WI38 (cell line): ENCODE measurements at regions not wholly inside any gene's neighbourhood (a gene's known extent, or its start where the extent isn't known, plus 50 kb on each side); places are given as distances from the start of the nearest gene placed in this dataset.

Experiments used
- H3K4me3 ChIP-seq: 2 replicates; pipeline ENCODE4 v1.5.1; 2011; ENCODE audit warnings: low read depth, mild to moderate bottlenecking, control low read depth, low read length
- TF ChIP-seq, protein P1 (sequence below): IDR thresholded peaks from 2 replicates; pipeline ENCODE4 v1.5.1; 2012; ENCODE audit warnings: low read depth, mild to moderate bottlenecking, control low read depth, low read length

DNA sequence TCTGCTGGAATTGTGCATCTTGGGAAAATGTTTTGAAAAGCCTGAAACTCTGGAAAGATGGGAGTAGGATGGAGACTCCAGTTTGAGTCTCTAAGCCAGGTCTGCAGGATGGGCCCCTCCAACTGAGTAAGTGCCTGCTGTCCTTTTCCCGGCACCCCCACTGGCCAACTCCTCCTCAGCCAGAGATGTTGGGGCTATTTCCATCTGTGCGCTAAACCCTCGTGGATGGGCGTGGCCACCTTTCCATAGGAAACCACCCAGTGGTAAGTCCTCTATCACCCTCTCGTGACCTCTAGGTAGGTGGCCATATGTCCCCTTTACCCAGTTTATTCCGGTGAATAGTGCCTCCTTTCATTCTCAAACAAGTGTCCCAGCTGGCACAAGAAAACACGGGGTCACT is 250.9 kb downstream of the TOMM20 start:
- no peak overlapping the region for H3K4me3 ChIP-seq
- TF ChIP-seq, protein P1, sequence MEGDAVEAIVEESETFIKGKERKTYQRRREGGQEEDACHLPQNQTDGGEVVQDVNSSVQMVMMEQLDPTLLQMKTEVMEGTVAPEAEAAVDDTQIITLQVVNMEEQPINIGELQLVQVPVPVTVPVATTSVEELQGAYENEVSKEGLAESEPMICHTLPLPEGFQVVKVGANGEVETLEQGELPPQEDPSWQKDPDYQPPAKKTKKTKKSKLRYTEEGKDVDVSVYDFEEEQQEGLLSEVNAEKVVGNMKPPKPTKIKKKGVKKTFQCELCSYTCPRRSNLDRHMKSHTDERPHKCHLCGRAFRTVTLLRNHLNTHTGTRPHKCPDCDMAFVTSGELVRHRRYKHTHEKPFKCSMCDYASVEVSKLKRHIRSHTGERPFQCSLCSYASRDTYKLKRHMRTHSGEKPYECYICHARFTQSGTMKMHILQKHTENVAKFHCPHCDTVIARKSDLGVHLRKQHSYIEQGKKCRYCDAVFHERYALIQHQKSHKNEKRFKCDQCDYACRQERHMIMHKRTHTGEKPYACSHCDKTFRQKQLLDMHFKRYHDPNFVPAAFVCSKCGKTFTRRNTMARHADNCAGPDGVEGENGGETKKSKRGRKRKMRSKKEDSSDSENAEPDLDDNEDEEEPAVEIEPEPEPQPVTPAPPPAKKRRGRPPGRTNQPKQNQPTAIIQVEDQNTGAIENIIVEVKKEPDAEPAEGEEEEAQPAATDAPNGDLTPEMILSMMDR: no peak

DNA sequence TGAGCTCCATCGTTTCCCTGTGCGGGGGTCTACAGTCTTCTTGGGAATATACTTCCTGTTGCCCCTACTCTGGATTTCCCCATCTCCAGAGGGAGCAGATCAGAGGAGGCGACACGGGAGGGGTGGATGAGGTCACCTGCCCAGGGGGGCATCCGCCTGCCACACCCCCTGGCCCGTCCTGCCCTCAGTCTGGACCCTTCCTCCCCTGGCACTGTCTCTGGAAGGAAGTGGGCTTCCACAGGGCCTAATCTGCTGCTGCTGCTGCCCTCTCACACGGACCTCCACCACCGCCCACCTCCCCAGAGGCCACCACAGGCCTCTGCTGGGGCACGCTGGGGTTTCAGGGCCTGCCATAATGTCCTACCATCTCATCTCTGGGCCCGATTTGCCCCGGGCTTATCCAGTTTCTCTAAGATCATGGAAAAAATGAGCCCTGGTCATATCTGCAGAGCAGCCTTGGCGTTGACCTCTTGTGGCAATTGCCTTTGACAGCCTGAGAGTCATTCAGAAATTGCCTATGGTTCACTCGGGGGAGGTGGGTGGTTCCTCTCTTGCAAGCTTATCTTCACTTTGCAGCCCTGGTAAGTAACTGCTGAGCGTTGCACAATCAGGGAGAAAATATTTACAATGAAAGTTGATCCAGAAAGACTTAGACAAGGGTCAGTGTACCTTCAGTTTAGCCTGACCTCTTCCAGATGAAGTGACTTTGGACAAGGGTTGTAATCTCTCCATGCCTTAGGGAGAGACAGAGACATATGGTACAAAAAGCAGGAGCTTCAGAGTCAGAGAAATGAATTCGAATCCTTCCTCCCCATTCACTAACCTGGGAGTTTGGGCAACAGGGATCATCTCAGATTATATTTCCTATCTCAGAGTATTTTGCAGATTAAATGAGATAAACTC is 252.4 kb downstream of the TOMM20 start:
- TF ChIP-seq, protein P1: no peak

DNA sequence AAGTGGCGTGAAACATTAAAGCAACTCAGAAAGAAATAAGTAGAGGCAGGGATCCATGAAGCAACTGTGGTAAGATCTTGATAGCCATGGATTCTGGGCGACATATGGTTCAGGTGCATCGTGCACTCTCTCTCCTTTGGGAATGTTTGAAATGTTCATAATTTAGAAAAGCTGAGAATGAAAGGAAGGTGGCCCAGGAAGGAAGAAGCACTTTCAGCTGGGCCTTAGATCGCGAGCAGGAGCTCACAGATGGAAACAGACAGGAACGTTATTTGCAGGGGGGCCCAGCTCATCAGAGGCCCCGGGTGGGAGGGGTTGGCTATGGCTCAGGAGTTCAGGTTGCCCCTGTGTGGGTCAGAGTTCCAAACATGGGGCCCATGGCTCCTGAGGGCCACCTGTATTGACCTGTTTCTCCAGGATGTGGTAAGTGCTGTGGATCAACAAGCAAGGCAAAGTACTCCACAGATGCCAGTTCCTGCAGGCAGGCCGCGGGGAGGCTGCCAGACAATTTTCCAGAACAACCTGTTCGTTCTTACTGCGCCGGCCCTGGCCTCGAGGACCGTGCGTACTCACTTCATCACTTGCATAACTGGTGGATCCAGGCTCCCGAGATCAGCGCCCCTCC is 253.2 kb downstream of the TOMM20 start:
- H3K4me3 ChIP-seq: no peak overlapping the region
- TF ChIP-seq, protein P1: no peak

More for the DNA sequence above, 252.4 kb downstream of the TOMM20 start:
- no peak overlapping the region for H3K4me3 ChIP-seq

DNA sequence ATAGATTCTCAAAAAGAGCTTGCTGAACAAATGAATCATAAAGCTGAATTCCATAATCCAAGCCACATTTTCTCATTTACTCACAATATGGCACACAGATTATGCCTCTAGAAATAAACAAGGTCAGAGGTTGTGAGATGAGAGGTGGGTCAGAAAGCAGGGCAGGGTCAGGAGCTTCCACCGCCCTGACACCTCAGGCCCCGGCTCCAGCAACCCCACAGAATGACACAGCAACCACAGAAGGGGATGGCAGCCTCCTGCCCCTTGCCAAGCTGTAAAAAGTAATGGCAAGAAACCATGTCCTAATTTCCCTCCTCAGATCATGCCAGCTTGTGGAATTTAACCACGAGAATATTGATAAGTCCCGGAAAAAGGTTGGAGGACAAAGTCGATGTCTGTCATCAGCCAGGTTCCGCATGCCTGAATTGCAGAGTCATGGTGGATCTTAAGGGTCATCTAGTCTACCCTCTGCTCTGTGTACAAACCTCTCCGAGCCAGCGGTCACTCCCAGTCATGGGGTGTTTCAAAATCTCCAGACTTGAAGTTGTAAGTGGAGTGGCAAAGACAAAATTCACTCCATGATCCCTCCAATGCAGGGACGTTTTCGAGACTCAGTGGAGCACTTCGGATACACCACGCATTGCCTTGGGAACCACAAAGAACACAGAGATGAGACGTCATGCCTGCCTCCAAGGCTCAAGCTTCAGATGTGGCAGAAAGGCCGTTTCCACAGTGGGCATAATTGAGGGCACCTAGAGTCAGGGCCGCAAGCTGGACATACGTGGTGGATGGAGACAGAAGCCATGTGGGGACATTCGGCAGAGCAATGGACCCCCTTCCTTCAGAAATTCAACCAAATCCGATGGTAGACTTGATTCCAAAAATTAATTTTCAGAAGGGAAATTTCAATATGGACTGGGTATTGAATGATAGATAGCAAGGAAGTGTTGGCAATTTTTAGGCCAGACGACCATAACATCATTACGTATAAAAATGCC is 254.0 kb downstream of the TOMM20 start:
- H3K4me3 ChIP-seq: no peak overlapping the region

DNA sequence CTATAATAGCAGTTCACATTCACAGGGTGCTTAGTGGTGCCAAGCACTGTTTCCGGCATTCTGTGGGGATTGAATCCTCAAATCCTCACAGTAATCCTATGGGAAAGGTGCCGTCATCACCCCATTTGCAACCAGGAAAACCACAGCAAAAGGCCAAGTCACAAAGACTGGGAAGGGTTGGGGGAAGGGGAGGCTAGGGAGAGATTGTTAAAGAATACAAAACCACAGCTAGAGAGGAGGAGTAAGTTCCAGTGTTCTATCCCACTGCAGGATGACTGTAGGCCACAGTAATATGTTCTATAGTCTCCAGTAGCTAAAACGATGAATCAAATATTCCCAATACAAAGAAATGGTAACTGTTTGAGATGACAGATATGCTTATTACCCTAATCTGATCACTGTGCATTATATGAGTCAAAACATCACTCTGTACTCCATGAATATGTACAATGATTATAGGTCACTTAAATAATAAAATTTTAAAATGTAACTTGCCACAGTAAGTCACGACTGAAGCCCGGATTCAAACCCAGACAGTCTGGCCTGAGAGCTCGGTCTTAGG is 256.8 kb downstream of the TOMM20 start:
- TF ChIP-seq, protein P1: no peak

More for the DNA sequence above, 254.0 kb downstream of the TOMM20 start:
- TF ChIP-seq, protein P1: no peak

DNA sequence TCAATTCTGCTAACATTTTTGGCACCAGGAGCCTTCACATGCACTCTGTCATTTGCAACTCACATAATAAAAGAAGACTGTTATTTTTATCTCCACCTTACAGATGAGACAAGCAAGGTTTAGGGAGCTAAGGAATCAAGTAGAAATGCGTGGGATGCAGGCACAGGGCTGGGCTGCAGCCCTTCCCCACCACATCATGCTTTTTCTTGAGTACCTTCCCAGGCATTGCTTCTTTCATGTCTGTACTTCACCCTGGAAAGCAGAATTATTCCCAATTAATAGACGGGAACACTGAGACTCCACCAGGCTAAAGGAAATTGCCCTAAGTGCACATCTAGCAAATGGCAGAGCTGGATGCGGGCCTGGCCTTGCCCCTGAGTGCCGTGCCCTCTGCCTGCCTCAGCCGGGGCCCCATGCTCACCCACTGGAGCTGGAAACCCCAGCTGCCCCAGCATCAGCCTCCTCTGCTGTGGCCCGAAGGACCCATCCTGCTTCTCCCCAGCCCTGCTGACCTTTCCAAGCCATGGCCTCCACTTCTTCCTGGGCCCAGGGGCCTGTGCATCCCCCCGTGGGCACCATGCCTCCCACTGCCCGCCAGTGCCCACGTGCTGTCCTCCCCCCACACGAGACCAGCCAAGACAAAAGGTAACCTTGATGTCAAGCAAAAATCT is 257.5 kb downstream of the TOMM20 start:
- TF ChIP-seq, protein P1: no peak
- H3K4me3 ChIP-seq: no peak overlapping the region

More for the DNA sequence above, 256.8 kb downstream of the TOMM20 start:
- H3K4me3 ChIP-seq: no peak overlapping the region
